GM12873 (cell line): ENCODE measurements at regions not wholly inside any gene's neighbourhood (a gene's known extent, or its start where the extent isn't known, plus 50 kb on each side); places are given as distances from the start of the nearest gene placed in this dataset.

Experiments
- CTCF ChIP-seq: IDR thresholded peaks from 2 replicates; pipeline ENCODE4 v1.5.1; 2012; ENCODE audit warnings: low read depth, mild to moderate bottlenecking, moderate library complexity, low read length, control low read depth; ENCODE audit not compliant: insufficient read depth; ENCODE audit errors: missing control alignments

- TF ChIP-seq CTCF, result no peak
Measured at GRCh38 chr7:85695533-85695932, 508.7 kb upstream of the SEMA3D start.

GRCh38 chr7:85695041-85695440 lies 508.2 kb upstream of the SEMA3D start:
- no peak for TF ChIP-seq CTCF

- no peak for TF ChIP-seq CTCF
Measured at GRCh38 chr7:85693326-85693725, 506.5 kb upstream of the SEMA3D start.

- no peak for TF ChIP-seq CTCF
Measured at GRCh38 chr7:85688712-85689111, 501.9 kb upstream of the SEMA3D start.

- TF ChIP-seq CTCF, result no peak
Measured at GRCh38 chr7:85686401-85687181, 499.7 kb upstream of the SEMA3D start.

GRCh38 chr7:85685901-85686300 lies 499.0 kb upstream of the SEMA3D start:
- TF ChIP-seq CTCF, result no peak

GRCh38 chr7:85682833-85683620 lies 496.2 kb upstream of the SEMA3D start:
- no peak for TF ChIP-seq CTCF
